Breast epithelium (tissue), 4 donors: ENCODE measurements at regions not wholly inside any gene's neighbourhood (a gene's known extent, or its start where the extent isn't known, plus 50 kb on each side); places are given as distances from the start of the nearest gene placed in this dataset.

Experiments used
- DNase-seq, 2 donors: peaks; one replicate each; pipeline ENCODE4 v3.0.0-alpha.2; 2019; ENCODE audit warnings: low spot score in 2 of 2
- H3K27ac ChIP-seq, 2 donors: fragments of 200-600 bp; sonication (generic) in 1 of 2; one replicate each; pipeline ENCODE4 v1.5.1; 2016 to 2019; ENCODE audit warnings: mild to moderate bottlenecking in 1 of 2
- H3K27me3 ChIP-seq, 2 donors: fragments of 200-600 bp; sonication (generic) in 1 of 2; one replicate each; pipeline versions ENCODE4 v1.5.1 to v1.6.0; 2017 to 2019; ENCODE audit warnings: control low read depth in 1 of 2, mild to moderate bottlenecking in 1 of 2
- H3K36me3 ChIP-seq: fragments of 200-600 bp; one replicate; pipeline ENCODE4 v1.5.1; 2019
- H3K4me1 ChIP-seq, 2 donors: fragments of 200-600 bp; sonication (generic); one replicate each; pipeline ENCODE4 v1.5.1; 2016 to 2019; ENCODE audit warnings: control low read depth in 1 of 2
- H3K4me3 ChIP-seq, 3 donors: fragments of 200-600 bp; sonication (generic); 1 replicate in 2 of 3; 2 replicates in 1 of 3; pipeline ENCODE4 v1.5.1; 2016 to 2019; ENCODE audit warnings: mild to moderate bottlenecking in 3 of 3, moderate library complexity in 2 of 3
- H3K9me3 ChIP-seq, 2 donors: fragments of 200-600 bp; sonication (generic) in 1 of 2; one replicate each; pipeline ENCODE4 v1.5.1; 2016 to 2019; ENCODE audit warnings: control low read depth in 1 of 2
- CTCF ChIP-seq, 3 donors: fragments of 450-650 bp; IDR thresholded peaks; one replicate each; pipeline ENCODE4 v1.5.1; 2016 to 2017; ENCODE audit warnings: antibody characterized with exemption in 3 of 3, mild to moderate bottlenecking in 3 of 3, moderate library complexity in 3 of 3
- POLR2A ChIP-seq: fragments of 450-650 bp; IDR thresholded peaks from one replicate; pipeline ENCODE4 v1.6.1; 2016; ENCODE audit warnings: antibody characterized with exemption, mild to moderate bottlenecking, moderate library complexity
- POLR2AphosphoS5 ChIP-seq, 3 donors: sonication (generic); formaldehyde crosslinking; IDR thresholded peaks; one replicate each; pipeline ENCODE4 v1.6.1; 2017; ENCODE audit warnings: antibody characterized with exemption in 3 of 3
- intact Hi-C: fragments of 100-400 bp; cut with DNase I; formaldehyde crosslinking; loops from one replicate; pipeline ENCODE4 v1.15.1; 2023; ENCODE audit warnings: low total_unique reads

GRCh38 chr1:230581446-230582079 lies 60.7 kb upstream of the COG2 start:
- Histone ChIP-seq H3K36me3 (no peaks in the 10 kb centered on the region), H3K27ac (no peak overlapping the region), H3K27me3 (no peaks in the 10 kb centered on the region), H3K4me3 (no peak overlapping the region), H3K9me3 (peaks cover 6% of the 10 kb centered on the region in 2 donors), H3K4me1 (no peaks in the 10 kb centered on the region)
- DNase-seq: no peak
- no peak for TF ChIP-seq CTCF (IDR thresholded peaks at IDR 0.05)
- TF ChIP-seq POLR2A: no peak
- no peak for TF ChIP-seq POLR2AphosphoS5 (IDR thresholded peaks at IDR 0.05)
- intact Hi-C loops: no loop called here

GRCh38 chr1:230578616-230579015 lies 63.7 kb upstream of the COG2 start:
- intact Hi-C loops: no loop called here
- Histone ChIP-seq H3K27ac (no peak overlapping the region), H3K4me1 (no peaks in the 10 kb centered on the region), H3K36me3 (no peaks in the 10 kb centered on the region), H3K27me3 (no peaks in the 10 kb centered on the region), H3K9me3 (peaks cover 6% of the 10 kb centered on the region in 2 donors), H3K4me3 (no peak overlapping the region)
- DNase-seq: no peak
- TF ChIP-seq POLR2A (no peak), CTCF (IDR thresholded peaks at IDR 0.05) (no peak), POLR2AphosphoS5 (IDR thresholded peaks at IDR 0.05) (no peak)

GRCh38 chr1:230577537-230577936 lies 64.7 kb upstream of the COG2 start:
- intact Hi-C loops: no loop called here
- TF ChIP-seq POLR2A (no peak), POLR2AphosphoS5 (IDR thresholded peaks at IDR 0.05) (no peak), CTCF (IDR thresholded peaks at IDR 0.05) (no peak)
- no peak for DNase-seq
- Histone ChIP-seq H3K27me3 (no peaks in the 10 kb centered on the region), H3K9me3 (peaks cover 6% of the 10 kb centered on the region in 2 donors), H3K36me3 (no peaks in the 10 kb centered on the region), H3K27ac (no peak overlapping the region), H3K4me3 (no peak overlapping the region), H3K4me1 (no peaks in the 10 kb centered on the region)

- Histone ChIP-seq H3K4me3 (no peak overlapping the region), H3K27me3 (no peaks in the 10 kb centered on the region), H3K27ac (no peak overlapping the region), H3K36me3 (no peaks in the 10 kb centered on the region), H3K9me3 (no peaks in the 10 kb centered on the region), H3K4me1 (no peaks in the 10 kb centered on the region)
- no peak for DNase-seq
- intact Hi-C loops: no loop called here
- TF ChIP-seq POLR2A (no peak), POLR2AphosphoS5 (IDR thresholded peaks at IDR 0.05) (no peak), CTCF (IDR thresholded peaks at IDR 0.05) (no peak)
Observed at GRCh38 chr1:230575886-230576500, 66.3 kb upstream of the COG2 start.

GRCh38 chr1:230574502-230574901 lies 67.8 kb upstream of the COG2 start:
- no peaks in the 10 kb centered on the region for H3K27me3 ChIP-seq
- no peaks in the 10 kb centered on the region for H3K36me3 ChIP-seq
- TF ChIP-seq POLR2AphosphoS5 (IDR thresholded peaks at IDR 0.05) (no peak), CTCF (IDR thresholded peaks at IDR 0.05) (no peak), POLR2A (no peak)
- no peak for DNase-seq
- H3K9me3 ChIP-seq: no peaks in the 10 kb centered on the region
- no peak overlapping the region for H3K4me3 ChIP-seq
- intact Hi-C loops: no loop called here
- H3K4me1 ChIP-seq: no peaks in the 10 kb centered on the region
- no peak overlapping the region for H3K27ac ChIP-seq
